Smooth muscle cell (in vitro differentiated cells): ENCODE measurements at regions not wholly inside any gene's neighbourhood (a gene's known extent, or its start where the extent isn't known, plus 50 kb on each side); places are given as distances from the start of the nearest gene placed in this dataset.
"Not testable (repeated sequence)": the region's sequence is repeated elsewhere in the genome, so short reads cannot be mapped to it uniquely, and the experiment has no call there.

Experiments
- DNase-seq: peaks from one replicate; lab custom pipeline; 2025; ENCODE audit not compliant: unreplicated experiment; lab: John Stamatoyannopoulos, UW
- H2AFZ ChIP-seq: fragments of 200-600 bp; sonication (generic); 2 replicates; pipeline ENCODE4 v1.6.0; 2016; ENCODE audit warnings: antibody characterized with exemption, low read depth, mild to moderate bottlenecking
- H3F3A ChIP-seq: fragments of 200-600 bp; sonication (generic); 2 replicates; pipeline ENCODE4 v1.6.0; 2017; ENCODE audit warnings: antibody characterized with exemption, low read depth
- H3K27ac ChIP-seq: fragments of 200-600 bp; sonication (generic); 2 replicates; pipeline ENCODE4 v1.5.1; 2016; ENCODE audit warnings: low read depth, mild to moderate bottlenecking
- H3K27me3 ChIP-seq: fragments of 200-600 bp; sonication (generic); 2 replicates; pipeline ENCODE4 v1.6.1; 2016; ENCODE audit warnings: low read depth, mild to moderate bottlenecking
- H3K36me3 ChIP-seq: fragments of 200-600 bp; sonication (generic); 2 replicates; pipeline ENCODE4 v1.5.1; 2016; ENCODE audit warnings: low read depth
- H3K4me1 ChIP-seq: fragments of 200-600 bp; sonication (generic); 2 replicates; pipeline ENCODE4 v1.5.1; 2016; ENCODE audit warnings: low read depth
- H3K4me2 ChIP-seq: fragments of 200-600 bp; sonication (generic); 2 replicates; pipeline ENCODE4 v1.6.0; 2016; ENCODE audit warnings: mild to moderate bottlenecking
- H3K4me3 ChIP-seq: fragments of 200-600 bp; sonication (generic); 2 replicates; pipeline ENCODE4 v1.5.1; 2016; ENCODE audit warnings: mild to moderate bottlenecking
- H3K79me2 ChIP-seq: fragments of 200-600 bp; sonication (generic); 2 replicates; pipeline ENCODE4 v1.6.0; 2016; ENCODE audit warnings: low read depth, mild to moderate bottlenecking
- H3K9ac ChIP-seq: fragments of 200-600 bp; sonication (generic); 2 replicates; pipeline ENCODE4 v1.6.0; 2016; ENCODE audit warnings: low read depth
- H3K9me3 ChIP-seq: fragments of 200-600 bp; sonication (generic); replicated peaks from 2 replicates; pipeline ENCODE4 v1.5.1; 2016; ENCODE audit warnings: low read depth
- H4K20me1 ChIP-seq: fragments of 200-600 bp; sonication (generic); 2 replicates; pipeline ENCODE4 v1.6.0; 2016; ENCODE audit warnings: low read depth
- WGBS: methylation state at CpG from one replicate; pipeline ENCODE4 v1.1.7; 2016; ENCODE audit warnings: low lambda C conversion rate; 5-methylcytosine and 5-hydroxymethylcytosine counted together
- TF ChIP-seq, protein P1 (sequence below): fragments of 200-600 bp; sonication (generic); IDR thresholded peaks from 2 replicates; pipeline ENCODE4 v1.5.1; 2017; ENCODE audit warnings: borderline replicate concordance, mild to moderate bottlenecking, antibody characterized with exemption; ENCODE audit not compliant: insufficient read depth, poor library complexity, severe bottlenecking

DNA sequence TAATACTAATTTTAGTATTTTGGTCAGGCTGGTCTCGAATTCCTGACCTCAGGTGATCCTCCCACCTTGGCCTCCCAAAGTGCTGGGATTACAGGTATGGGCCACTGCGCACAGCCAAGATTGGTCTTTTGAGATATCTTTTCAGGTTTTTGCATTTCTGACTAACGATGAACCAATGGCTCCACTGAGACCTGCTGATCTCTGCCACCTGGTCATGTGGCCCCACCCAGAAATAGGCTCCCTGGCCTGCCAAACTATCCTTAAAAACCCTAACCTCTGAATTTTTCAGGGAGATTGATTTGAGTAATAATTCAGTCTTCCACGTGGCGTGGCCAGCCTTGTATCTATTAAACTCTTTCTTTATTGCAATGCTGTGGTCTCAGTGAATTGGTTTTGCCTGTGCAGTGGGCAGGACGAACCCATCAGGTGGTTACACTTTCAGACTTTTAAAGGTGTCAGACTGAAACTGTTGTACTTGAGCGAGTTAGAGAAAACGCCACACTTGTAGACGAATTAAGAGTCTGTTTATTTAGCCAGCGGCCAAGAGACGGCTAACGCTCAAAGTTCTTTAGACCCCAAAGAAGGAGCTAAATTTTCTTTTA is 85.8 kb upstream of the MSH6 start:
- no peak overlapping the region for H3K9ac ChIP-seq
- H3F3A ChIP-seq = peaks cover 16% of the 10 kb centered on the region
- no peaks in the 10 kb centered on the region for H3K9me3 ChIP-seq
- WGBS = 85% methylated on average over 12 of the region's 12 CpGs
- H2AFZ ChIP-seq = no peak overlapping the region
- no peak overlapping the region for H3K27ac ChIP-seq
- H3K4me2 ChIP-seq = no peak overlapping the region
- no peaks in the 10 kb centered on the region for H4K20me1 ChIP-seq
- TF ChIP-seq, protein P1, sequence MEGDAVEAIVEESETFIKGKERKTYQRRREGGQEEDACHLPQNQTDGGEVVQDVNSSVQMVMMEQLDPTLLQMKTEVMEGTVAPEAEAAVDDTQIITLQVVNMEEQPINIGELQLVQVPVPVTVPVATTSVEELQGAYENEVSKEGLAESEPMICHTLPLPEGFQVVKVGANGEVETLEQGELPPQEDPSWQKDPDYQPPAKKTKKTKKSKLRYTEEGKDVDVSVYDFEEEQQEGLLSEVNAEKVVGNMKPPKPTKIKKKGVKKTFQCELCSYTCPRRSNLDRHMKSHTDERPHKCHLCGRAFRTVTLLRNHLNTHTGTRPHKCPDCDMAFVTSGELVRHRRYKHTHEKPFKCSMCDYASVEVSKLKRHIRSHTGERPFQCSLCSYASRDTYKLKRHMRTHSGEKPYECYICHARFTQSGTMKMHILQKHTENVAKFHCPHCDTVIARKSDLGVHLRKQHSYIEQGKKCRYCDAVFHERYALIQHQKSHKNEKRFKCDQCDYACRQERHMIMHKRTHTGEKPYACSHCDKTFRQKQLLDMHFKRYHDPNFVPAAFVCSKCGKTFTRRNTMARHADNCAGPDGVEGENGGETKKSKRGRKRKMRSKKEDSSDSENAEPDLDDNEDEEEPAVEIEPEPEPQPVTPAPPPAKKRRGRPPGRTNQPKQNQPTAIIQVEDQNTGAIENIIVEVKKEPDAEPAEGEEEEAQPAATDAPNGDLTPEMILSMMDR = no peak
- H3K4me1 ChIP-seq = peaks cover 42% of the 10 kb centered on the region
- H3K27me3 ChIP-seq = no peaks in the 10 kb centered on the region
- no peaks in the 10 kb centered on the region for H3K36me3 ChIP-seq
- no peak for DNase-seq
- no peaks in the 10 kb centered on the region for H3K79me2 ChIP-seq
- no peak overlapping the region for H3K4me3 ChIP-seq

DNA sequence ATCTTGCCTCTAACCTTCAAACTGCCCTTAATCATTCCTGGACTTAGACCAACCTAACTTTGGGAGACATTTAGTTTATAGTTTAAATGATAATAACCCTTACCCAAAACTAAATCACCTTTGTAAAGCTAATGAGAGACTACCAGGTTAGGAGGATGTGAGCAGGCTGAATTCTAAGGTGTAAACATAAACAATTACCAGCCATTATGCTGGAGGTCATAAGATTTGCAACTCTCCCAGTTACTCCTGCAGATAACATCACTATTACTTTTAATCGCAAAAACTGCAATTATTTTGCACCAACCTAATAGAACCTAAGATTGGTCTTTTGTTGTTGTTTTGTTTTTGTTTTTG is 86.5 kb upstream of the MSH6 start:
- 45% methylated on average over 1 of the region's 1 CpG for whole genome bisulfite sequencing
- TF ChIP-seq, protein P1 = no peak
- DNase-seq = no peak
- no peak overlapping the region for H3K4me2 ChIP-seq
- H3K9me3 ChIP-seq = no peaks in the 10 kb centered on the region
- H4K20me1 ChIP-seq = no peaks in the 10 kb centered on the region
- no peak overlapping the region for H2AFZ ChIP-seq
- peaks cover 36% of the 10 kb centered on the region for H3K4me1 ChIP-seq
- H3K36me3 ChIP-seq = no peaks in the 10 kb centered on the region
- H3K4me3 ChIP-seq = no peak overlapping the region
- H3K79me2 ChIP-seq = no peaks in the 10 kb centered on the region
- no peak overlapping the region for H3K27ac ChIP-seq
- no peak overlapping the region for H3K9ac ChIP-seq
- H3K27me3 ChIP-seq = no peaks in the 10 kb centered on the region
- peaks cover 16% of the 10 kb centered on the region for H3F3A ChIP-seq

DNA sequence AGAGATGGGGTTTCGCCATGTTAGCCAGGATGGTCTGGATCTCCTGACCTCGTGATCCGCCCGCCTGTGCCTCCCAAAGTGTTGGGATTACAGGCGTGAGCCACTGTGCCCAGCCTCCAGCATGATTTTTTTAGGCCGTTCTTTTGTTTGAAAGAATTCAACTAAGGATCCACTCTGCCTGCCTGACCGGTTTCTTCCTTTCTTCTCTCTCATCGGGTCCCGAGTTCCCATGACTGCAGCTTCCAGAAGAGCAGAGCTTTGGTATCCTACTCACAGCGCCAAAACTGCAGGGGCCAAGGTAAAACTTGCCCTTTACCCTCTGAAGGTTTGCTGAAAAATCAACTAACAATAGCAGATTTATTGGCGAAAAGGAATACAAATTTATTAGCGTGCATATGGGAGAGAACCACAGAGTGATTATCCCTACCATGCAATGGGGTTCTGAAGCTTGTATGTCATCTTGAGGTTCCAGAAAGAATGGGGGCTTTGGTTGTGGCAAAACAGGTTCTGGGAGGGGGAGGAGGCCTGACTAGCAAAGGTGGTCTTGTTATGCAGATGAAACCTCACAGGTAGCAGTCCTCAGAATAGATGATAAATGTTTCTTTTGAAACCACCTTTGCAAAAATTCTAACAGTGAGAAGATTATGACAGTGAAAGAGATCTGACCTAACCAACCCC is 87.0 kb upstream of the MSH6 start:
- DNase-seq = no peak
- no peaks in the 10 kb centered on the region for H3K27me3 ChIP-seq
- H4K20me1 ChIP-seq = no peaks in the 10 kb centered on the region
- no peak overlapping the region for H3K4me3 ChIP-seq
- TF ChIP-seq, protein P1 = no peak
- 50% methylated on average over 12 of the region's 12 CpGs for WGBS
- H3K36me3 ChIP-seq = no peaks in the 10 kb centered on the region
- H3K4me2 ChIP-seq = no peak overlapping the region
- no peak overlapping the region for H3K9ac ChIP-seq
- H3K4me1 ChIP-seq = peaks cover 34% of the 10 kb centered on the region
- H3K79me2 ChIP-seq = no peaks in the 10 kb centered on the region
- H2AFZ ChIP-seq = no peak overlapping the region
- peaks cover 16% of the 10 kb centered on the region for H3F3A ChIP-seq
- H3K27ac ChIP-seq = no peak overlapping the region
- H3K9me3 ChIP-seq = no peaks in the 10 kb centered on the region

DNA sequence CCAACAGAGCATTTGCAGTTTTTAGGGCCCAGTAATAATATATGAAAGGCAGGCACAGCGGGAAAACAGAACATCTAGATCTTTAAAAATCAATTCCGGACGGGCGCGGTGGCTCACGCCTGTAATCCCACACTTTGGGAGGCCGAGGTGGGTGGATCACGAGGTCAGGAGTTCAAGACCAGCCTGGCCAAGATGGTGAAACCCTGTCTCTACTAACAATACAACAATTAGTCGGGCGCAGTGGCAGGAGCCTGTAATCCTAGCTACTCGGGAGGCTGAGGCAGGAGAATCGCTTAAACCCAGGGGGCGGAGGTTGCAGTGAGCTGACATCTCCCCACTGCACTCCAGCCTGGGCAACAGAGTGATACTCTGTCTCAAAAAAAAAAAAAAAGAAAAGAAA is 88.5 kb upstream of the MSH6 start:
- not testable (repeated sequence) for H3K4me3 ChIP-seq

DNA sequence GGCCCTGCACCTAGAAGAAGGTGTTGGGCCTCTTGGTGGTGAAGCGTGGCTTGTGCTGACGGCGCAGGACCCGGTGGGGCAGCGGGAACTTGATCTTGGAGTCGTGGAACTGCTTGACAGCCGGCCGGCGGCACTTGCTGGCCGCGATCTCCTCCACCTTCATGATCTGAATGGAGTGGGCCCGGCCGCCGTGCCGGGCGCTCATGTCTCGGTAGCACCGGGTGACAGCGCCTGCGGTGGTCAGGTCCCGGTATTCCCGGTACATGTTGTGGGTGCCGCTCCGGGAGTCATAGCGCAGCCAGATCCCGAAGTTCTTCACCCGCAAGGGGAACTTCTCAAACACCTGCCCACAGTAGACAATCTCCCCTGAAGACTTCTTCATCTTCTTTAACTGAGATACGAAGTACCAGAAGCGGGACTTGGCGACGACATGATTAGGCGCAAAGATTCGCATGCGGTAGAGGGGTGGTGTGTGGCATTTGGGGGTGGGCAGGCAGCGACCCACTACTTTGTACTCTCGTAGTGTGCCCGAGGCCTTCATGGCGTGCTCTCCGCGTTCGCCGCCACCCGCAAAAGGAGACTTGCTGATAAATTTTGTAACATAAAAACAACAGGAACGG is 92.1 kb upstream of the MSH6 start:
- H3K27me3 ChIP-seq, H3K4me3 ChIP-seq, H3F3A ChIP-seq, H3K36me3 ChIP-seq, H3K9ac ChIP-seq, DNase-seq, H4K20me1 ChIP-seq, H3K9me3 ChIP-seq, H3K79me2 ChIP-seq, H3K4me1 ChIP-seq, H3K27ac ChIP-seq, H3K4me2 ChIP-seq, H2AFZ ChIP-seq: not testable (repeated sequence)
- 98% methylated on average over 44 of the region's 44 CpGs for WGBS

More for the DNA sequence above, 88.5 kb upstream of the MSH6 start:
- not testable (repeated sequence) for H3K9ac ChIP-seq, DNase-seq, H3K27ac ChIP-seq, H3K9me3 ChIP-seq, H3K27me3 ChIP-seq, H3F3A ChIP-seq, H3K36me3 ChIP-seq, H4K20me1 ChIP-seq, H3K4me2 ChIP-seq, H3K79me2 ChIP-seq, H2AFZ ChIP-seq
- H3K4me1 ChIP-seq = peaks cover 34% of the 10 kb centered on the region
- 94% methylated on average over 11 of the region's 13 CpGs for WGBS
